ENCODE measurements at regions not wholly inside any gene's neighbourhood (a gene's known extent, or its start where the extent isn't known, plus 50 kb on each side); places are given as distances from the start of the nearest gene placed in this dataset.

- TF ChIP-seq CTCF (IDR thresholded peaks at IDR 0.05), result no peak
- H3K27me3 Mint-ChIP-seq (ENCODE audit: insufficient read depth), result peaks cover 11% of the 10 kb centered on the region
- no peak overlapping the region for H3K27ac Mint-ChIP-seq
- H3K9me3 Mint-ChIP-seq, result no peaks in the 10 kb centered on the region
- no peaks in the 10 kb centered on the region for H3K4me1 Mint-ChIP-seq (ENCODE audit: low read depth)
- H3K36me3 Mint-ChIP-seq (ENCODE audit: low read depth), result no peaks in the 10 kb centered on the region
- H3K4me3 Mint-ChIP-seq, result no peak overlapping the region
- no peak for DNase-seq
Measured at GRCh38 chr6:20334962-20335361, 66.7 kb upstream of the E2F3 start.

- H3K4me3 Mint-ChIP-seq, result no peak overlapping the region
- H3K27ac Mint-ChIP-seq, result no peak overlapping the region
- no peak for TF ChIP-seq CTCF (IDR thresholded peaks at IDR 0.05)
- no peaks in the 10 kb centered on the region for H3K9me3 Mint-ChIP-seq
- DNase-seq, result no peak
- no peaks in the 10 kb centered on the region for H3K36me3 Mint-ChIP-seq (ENCODE audit: low read depth)
- H3K27me3 Mint-ChIP-seq (ENCODE audit: insufficient read depth), result peaks cover 11% of the 10 kb centered on the region
- H3K4me1 Mint-ChIP-seq (ENCODE audit: low read depth), result no peaks in the 10 kb centered on the region
Measured at GRCh38 chr6:20335872-20336271, 65.8 kb upstream of the E2F3 start.

GRCh38 chr6:20338156-20338555, 63.5 kb upstream of the E2F3 start:
- H3K27ac Mint-ChIP-seq, result no peak overlapping the region
- H3K4me3 Mint-ChIP-seq, result no peak overlapping the region
- H3K36me3 Mint-ChIP-seq (ENCODE audit: low read depth), result no peaks in the 10 kb centered on the region
- no peaks in the 10 kb centered on the region for H3K9me3 Mint-ChIP-seq
- no peak for DNase-seq
- TF ChIP-seq CTCF (IDR thresholded peaks at IDR 0.05), result no peak
- H3K27me3 Mint-ChIP-seq (ENCODE audit: insufficient read depth), result peaks cover 10% of the 10 kb centered on the region
- H3K4me1 Mint-ChIP-seq (ENCODE audit: low read depth), result no peaks in the 10 kb centered on the region

- Mint-ChIP-seq H3K27me3 (ENCODE audit: insufficient read depth) (peaks cover 13% of the 10 kb centered on the region), H3K9me3 (no peaks in the 10 kb centered on the region), H3K27ac (no peak overlapping the region), H3K4me3 (no peak overlapping the region), H3K4me1 (ENCODE audit: low read depth) (no peaks in the 10 kb centered on the region), H3K36me3 (ENCODE audit: low read depth) (no peaks in the 10 kb centered on the region)
- no peak for DNase-seq
- TF ChIP-seq CTCF (IDR thresholded peaks at IDR 0.05), result no peak
Measured at GRCh38 chr6:20340068-20340848, 61.4 kb upstream of the E2F3 start.

GRCh38 chr6:20341096-20341495, 60.6 kb upstream of the E2F3 start:
- no peak overlapping the region for H3K27ac Mint-ChIP-seq
- no peaks in the 10 kb centered on the region for H3K36me3 Mint-ChIP-seq (ENCODE audit: low read depth)
- no peak for DNase-seq
- no peaks in the 10 kb centered on the region for H3K4me1 Mint-ChIP-seq (ENCODE audit: low read depth)
- H3K9me3 Mint-ChIP-seq, result no peaks in the 10 kb centered on the region
- H3K27me3 Mint-ChIP-seq (ENCODE audit: insufficient read depth), result peaks cover 13% of the 10 kb centered on the region
- H3K4me3 Mint-ChIP-seq, result no peak overlapping the region
- TF ChIP-seq CTCF (IDR thresholded peaks at IDR 0.05), result no peak

Measured in HFFc6 (cell line).